ENCODE measurements at regions not wholly inside any gene's neighbourhood (a gene's known extent, or its start where the extent isn't known, plus 50 kb on each side); places are given as distances from the start of the nearest gene placed in this dataset.

DNA sequence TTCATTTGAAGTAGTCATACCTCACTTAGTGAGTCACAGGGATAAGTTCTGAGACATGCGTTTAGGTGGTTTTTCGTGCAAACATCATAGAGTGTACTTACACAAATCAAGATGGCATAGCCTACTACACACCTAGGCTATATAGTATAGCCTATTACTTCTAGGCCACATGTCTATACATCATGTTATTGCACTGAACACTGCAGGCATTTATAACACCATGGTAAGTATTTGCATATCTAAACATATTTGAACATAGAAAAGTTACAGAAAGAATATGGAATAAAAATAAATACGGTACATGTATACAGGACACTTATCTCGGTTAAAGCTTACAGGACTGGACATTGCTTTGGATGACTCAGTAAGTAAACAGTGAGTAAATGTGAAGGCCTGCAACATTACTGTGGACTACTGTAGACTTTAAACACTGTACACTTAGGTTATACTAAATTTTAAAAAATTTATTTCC is 670.6 kb downstream of the SLC16A7 start:
- no peak overlapping the region for H3K4me3 ChIP-seq
- DNase-seq (ENCODE audit: extremely low read depth in 1 of 4, low spot score in 3 of 4) (no peak), ATAC-seq (peak; percentile 92), FAIRE-seq (peak; percentile 46)
- H3K9me3 ChIP-seq (replicated peaks; ENCODE audit: control insufficient read depth, insufficient read depth, low read depth, low read length): no peaks in the 10 kb centered on the region; the same call in 1 of the 2 replicates
- no peak overlapping the region for H3K9ac ChIP-seq (ENCODE audit: insufficient read depth in 1 of 2, low read depth in 2 of 2, low read length in 2 of 2)
- CTCF ChIA-PET (ENCODE audit: low intra/inter-chr PET ratio): no interaction called here
- H3K27me3 ChIP-seq (ENCODE audit: control insufficient read depth in 2 of 2, insufficient read depth in 2 of 2, low read length in 2 of 2): no peaks in the 10 kb centered on the region
- no TSS peak for BruUV-seq (replicated peaks)
- POLR2A ChIA-PET: no interaction called here
- H2AFZ ChIP-seq (ENCODE audit: low read depth, low read length): 0 out of 2 replicates have a peak overlapping the region, but pooled peaks have one; percentile 8
- no peaks in the 10 kb centered on the region for H4K20me1 ChIP-seq (replicated peaks; ENCODE audit: control insufficient read depth, insufficient read depth, low read length)
- H3K36me3 ChIP-seq (ENCODE audit: control insufficient read depth, insufficient read depth, low read length): no peaks in the 10 kb centered on the region
- in situ Hi-C loops (cut with MboI): no loop called here
- under 1% methylated on average over 4 of the region's 4 CpGs for WGBS (ENCODE audit: insufficient coverage, low coverage, missing lambda C conversion rate)
- no peak overlapping the region for H3K4me2 ChIP-seq (ENCODE audit: insufficient read depth, low read length)
- H3K4me1 ChIP-seq (replicated peaks in 1 of 2; ENCODE audit: control insufficient read depth in 2 of 2, insufficient read depth in 2 of 2, low read length in 2 of 2): no peaks in the 10 kb centered on the region; a peak in 1 of 5 replicates
- intact Hi-C loops (cut with micrococcal nuclease): no loop called here
- H3K27ac ChIP-seq (ENCODE audit: extremely low read depth, low read depth, low read length): no peak overlapping the region
- H3K79me2 ChIP-seq (ENCODE audit: control insufficient read depth, insufficient read depth, low read length): no peaks in the 10 kb centered on the region
- H3K9me1 ChIP-seq (ENCODE audit: control insufficient read depth, insufficient read depth, low read length): no peaks in the 10 kb centered on the region
- TF ChIP-seq FOXK2 (conservative IDR thresholded peaks at IDR 0.05 in 1 of 2, IDR thresholded peaks at IDR 0.05 in 1 of 2; ENCODE audit: low read depth in 2 of 2) (0 out of 4 replicates have a peak, but pooled peaks of 1 of the 2 experiments have one; percentile 26), NR3C1 (CRISPR knock-in tag; IDR thresholded peaks at IDR 0.05) (no peak), JUND (IDR thresholded peaks at IDR 0.05; ENCODE audit: borderline replicate concordance, low read depth, low read length) (peak; percentile 82), JUND (tag; IDR thresholded peaks at IDR 0.05; ENCODE audit: borderline replicate concordance, low read depth, low read length) (peak; percentile 80; the same call in 2 of the 3 replicates), MBD2 (IDR thresholded peaks at IDR 0.05; ENCODE audit: borderline replicate concordance, low read depth) (no peak), EHMT2 (IDR thresholded peaks at IDR 0.05) (no peak), MEF2D (tag; conservative IDR thresholded peaks at IDR 0.05; ENCODE audit: low read depth) (no peak), STAT5B (CRISPR knock-in tag; IDR thresholded peaks at IDR 0.05) (no peak), HDGF (IDR thresholded peaks at IDR 0.05) (no peak), MCM7 (IDR thresholded peaks at IDR 0.05) (no peak), KDM2B (CRISPR knock-in tag; IDR thresholded peaks at IDR 0.05) (no peak), CHCHD3 (CRISPR knock-in tag; IDR thresholded peaks at IDR 0.05) (no peak), ARNT (IDR thresholded peaks at IDR 0.05) (no peak), FOXA1 (IDR thresholded peaks at IDR 0.05; ENCODE audit: borderline replicate concordance) (peak; percentile 24; the same call in 1 of the 2 replicates), CBFB (CRISPR knock-in tag; IDR thresholded peaks at IDR 0.05) (no peak), YY1 (IDR thresholded peaks at IDR 0.05; ENCODE audit: borderline replicate concordance in 1 of 3, control insufficient read depth in 1 of 3, extremely low read depth in 1 of 3, insufficient read depth in 3 of 3, insufficient read length in 1 of 3, insufficient replicate concordance in 2 of 3, low read depth in 1 of 3, low read length in 2 of 3) (no peak), SMARCA4 (IDR thresholded peaks at IDR 0.05) (peak; percentile 71; the same call in 1 of the 2 replicates), RAD51 (IDR thresholded peaks at IDR 0.05; ENCODE audit: borderline replicate concordance, low read depth) (no peak), TEAD4 (IDR thresholded peaks at IDR 0.05; ENCODE audit: low read length) (peak; percentile 36; the same call in 1 of the 2 replicates), TEAD4 (CRISPR knock-in tag; IDR thresholded peaks at IDR 0.05; ENCODE audit: borderline replicate concordance) (no peak), ATF3 (IDR thresholded peaks at IDR 0.05) (peak; percentile 55), ATF3 (CRISPR knock-in tag; conservative IDR thresholded peaks at IDR 0.05) (no peak), SAP30 (IDR thresholded peaks at IDR 0.05; ENCODE audit: borderline replicate concordance, insufficient read depth, low read depth, low read length, poor library complexity, severe bottlenecking) (no peak)
- TF ChIP-seq, protein P1, sequence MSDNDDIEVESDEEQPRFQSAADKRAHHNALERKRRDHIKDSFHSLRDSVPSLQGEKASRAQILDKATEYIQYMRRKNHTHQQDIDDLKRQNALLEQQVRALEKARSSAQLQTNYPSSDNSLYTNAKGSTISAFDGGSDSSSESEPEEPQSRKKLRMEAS (CRISPR knock-in tag; IDR thresholded peaks at IDR 0.05): no peak

All from K562 (cell line).